Endothelial cell of umbilical vein (primary cell): ENCODE measurements at regions not wholly inside any gene's neighbourhood (a gene's known extent, or its start where the extent isn't known, plus 50 kb on each side); places are given as distances from the start of the nearest gene placed in this dataset.

Experiments used
- BruUV-seq: library from RNA; stranded (reverse); fragments of 400-500 nt; replicated peaks from 2 replicates; lab custom pipeline; 2021; lab: Mats Ljungman, UMichigan
- CTCF ChIA-PET: fragments of 300-600, 350-600 bp; sonication (Branson Sonifier 250); formaldehyde crosslinking; loops from one replicate; lab custom pipeline; 2021; ENCODE audit warnings: antibody characterized with exemption, inconsistent platforms; lab: Charles Lee
- POLR2A ChIA-PET: fragments of 300-600, 350-600 bp; sonication (Branson Sonifier 250); formaldehyde crosslinking; loops from one replicate; lab custom pipeline; 2021; ENCODE audit warnings: antibody characterized with exemption, inconsistent platforms; lab: Charles Lee
- DNase-seq: peaks from one replicate; pipeline ENCODE4 v3.0.0-alpha.2; 2011; ENCODE audit warnings: low read depth, low spot score
- FAIRE-seq: peaks from 2 replicates; lab custom pipeline; 2011; peaks lifted over from hg19 to GRCh38; lab: Jason Lieb, UNC
- H2AFZ ChIP-seq: 2 replicates; pipeline ENCODE4 v1.6.0; 2012; ENCODE audit warnings: low read depth, low read length, control low read depth, inconsistent platforms
- H3K27ac ChIP-seq: 2 replicates; pipeline ENCODE4 v1.5.1; 2011; ENCODE audit warnings: low read depth, mild to moderate bottlenecking, control low read depth, low read length, moderate library complexity; ENCODE audit not compliant: insufficient read depth
- H3K27me3 ChIP-seq, 2 experiments: 2 replicates each; pipeline versions ENCODE4 v1.6.0 to v1.6.1; 2011; ENCODE audit warnings: low read length in 2 of 2, mixed read lengths in 1 of 2; ENCODE audit not compliant: control insufficient read depth in 2 of 2, insufficient read depth in 2 of 2
- H3K36me3 ChIP-seq, 2 experiments: 2 replicates in 1 of 2; 3 replicates in 1 of 2; pipeline ENCODE4 v1.5.1; 2011; ENCODE audit warnings: low read length in 2 of 2, mild to moderate bottlenecking in 1 of 2, moderate library complexity in 1 of 2; ENCODE audit not compliant: control insufficient read depth in 2 of 2, insufficient read depth in 2 of 2; ENCODE audit errors: extremely low read depth in 1 of 2
- H3K4me1 ChIP-seq: 3 replicates; pipeline ENCODE4 v1.5.1; 2011; ENCODE audit warnings: mild to moderate bottlenecking, low read length; ENCODE audit not compliant: control insufficient read depth, insufficient read depth; ENCODE audit errors: extremely low read depth
- H3K4me2 ChIP-seq: 2 replicates; pipeline ENCODE4 v1.6.1; 2011; ENCODE audit warnings: low read length, control low read depth, mixed read lengths; ENCODE audit not compliant: insufficient read depth
- H3K4me3 ChIP-seq, 3 experiments: fragments of 200-600 bp in 1 of 3; sonication (generic), shearing (Covaris generic) in 1 of 3; replicated peaks in 1 of 3; 2 replicates each; pipeline ENCODE4 v1.5.1; 2011 to 2016; ENCODE audit warnings: control low read depth in 3 of 3, low read length in 3 of 3, mild to moderate bottlenecking in 2 of 3, inconsistent platforms in 1 of 3, low read depth in 1 of 3, moderate library complexity in 1 of 3; ENCODE audit not compliant: insufficient read depth in 1 of 3
- H3K79me2 ChIP-seq: 2 replicates; pipeline ENCODE4 v1.6.0; 2012; ENCODE audit warnings: low read length, inconsistent platforms; ENCODE audit not compliant: control insufficient read depth, insufficient read depth
- H3K9ac ChIP-seq: replicated peaks from 2 replicates; pipeline ENCODE3; 2011; ENCODE audit warnings: low read length, control low read depth; ENCODE audit not compliant: insufficient read depth; ENCODE audit errors: extremely low read depth
- H3K9me1 ChIP-seq: replicated peaks from 3 replicates; pipeline ENCODE4 v1.6.0; 2011; ENCODE audit warnings: mild to moderate bottlenecking, low read length; ENCODE audit not compliant: control insufficient read depth, insufficient read depth; ENCODE audit errors: extremely low read depth
- H3K9me3 ChIP-seq: replicated peaks from 2 replicates; pipeline ENCODE4 v1.5.1; 2012; ENCODE audit warnings: low read length, inconsistent platforms; ENCODE audit not compliant: control insufficient read depth, insufficient read depth
- H4K20me1 ChIP-seq: replicated peaks from 2 replicates; pipeline ENCODE3; 2011; ENCODE audit warnings: mild to moderate bottlenecking, low read length; ENCODE audit not compliant: control insufficient read depth, insufficient read depth; ENCODE audit errors: extremely low read depth
- EZH2 ChIP-seq: IDR thresholded peaks from 2 replicates; pipeline ENCODE4 v1.6.1; 2012; ENCODE audit warnings: borderline replicate concordance, low read depth, mild to moderate bottlenecking, moderate library complexity, low read length, inconsistent platforms; ENCODE audit not compliant: severe bottlenecking
- FOS ChIP-seq: IDR thresholded peaks from 2 replicates; pipeline ENCODE4 v1.6.1; 2011; ENCODE audit warnings: mild to moderate bottlenecking, low read length, moderate library complexity, borderline replicate concordance; ENCODE audit not compliant: insufficient read depth
- GATA2 ChIP-seq: IDR thresholded peaks from 2 replicates; pipeline ENCODE4 v1.7.0; 2011; ENCODE audit warnings: low read depth, mild to moderate bottlenecking, moderate library complexity, mixed read lengths, low read length; ENCODE audit not compliant: insufficient read length, insufficient read depth
- JUN ChIP-seq: IDR thresholded peaks from 2 replicates; pipeline ENCODE4 v1.6.1; 2011; ENCODE audit warnings: borderline replicate concordance, low read depth; ENCODE audit not compliant: insufficient read length, insufficient read depth
- MYC ChIP-seq: IDR thresholded peaks from one replicate; pipeline ENCODE4 v1.6.1; 2011; ENCODE audit warnings: mild to moderate bottlenecking, low read depth, low read length
- POLR2A ChIP-seq: IDR thresholded peaks from 2 replicates; pipeline ENCODE4 v1.6.1; 2012; ENCODE audit warnings: low read depth, mild to moderate bottlenecking, control low read depth, low read length
- POLR2AphosphoS5 ChIP-seq: IDR thresholded peaks from 2 replicates; pipeline ENCODE4 v1.6.1; 2012; ENCODE audit warnings: low read depth, mild to moderate bottlenecking, control low read depth, low read length, moderate library complexity; ENCODE audit not compliant: insufficient read depth
- dilution Hi-C: fragments of 300-500 bp; cut with MboI; formaldehyde crosslinking; loops from one replicate; pipeline ENCODE4 v1.15.0; 2019; ENCODE audit warnings: low sequenced_read_pairs; ENCODE audit not compliant: extremely low pct_ligation_motif_present
- intact Hi-C: fragments of 100-400 bp; cut with micrococcal nuclease; formaldehyde crosslinking; loops from one replicate; pipeline ENCODE4 v1.10.0; 2022
- TF ChIP-seq, protein P1 (sequence below): IDR thresholded peaks from 2 replicates; pipeline ENCODE4 v1.6.1; 2011; ENCODE audit not compliant: insufficient read depth, insufficient read length
- TF ChIP-seq, protein P2 (sequence below), 2 donors: IDR thresholded peaks; 1 replicate in 1 of 2; 2 replicates in 1 of 2; pipeline ENCODE4 v1.5.1; 2011; ENCODE audit warnings: low read length in 2 of 2, mild to moderate bottlenecking in 2 of 2, moderate library complexity in 2 of 2, control low read depth in 1 of 2, inconsistent platforms in 1 of 2, low read depth in 1 of 2; ENCODE audit not compliant: insufficient read depth in 1 of 2; ENCODE audit errors: extremely low read depth in 1 of 2

DNA sequence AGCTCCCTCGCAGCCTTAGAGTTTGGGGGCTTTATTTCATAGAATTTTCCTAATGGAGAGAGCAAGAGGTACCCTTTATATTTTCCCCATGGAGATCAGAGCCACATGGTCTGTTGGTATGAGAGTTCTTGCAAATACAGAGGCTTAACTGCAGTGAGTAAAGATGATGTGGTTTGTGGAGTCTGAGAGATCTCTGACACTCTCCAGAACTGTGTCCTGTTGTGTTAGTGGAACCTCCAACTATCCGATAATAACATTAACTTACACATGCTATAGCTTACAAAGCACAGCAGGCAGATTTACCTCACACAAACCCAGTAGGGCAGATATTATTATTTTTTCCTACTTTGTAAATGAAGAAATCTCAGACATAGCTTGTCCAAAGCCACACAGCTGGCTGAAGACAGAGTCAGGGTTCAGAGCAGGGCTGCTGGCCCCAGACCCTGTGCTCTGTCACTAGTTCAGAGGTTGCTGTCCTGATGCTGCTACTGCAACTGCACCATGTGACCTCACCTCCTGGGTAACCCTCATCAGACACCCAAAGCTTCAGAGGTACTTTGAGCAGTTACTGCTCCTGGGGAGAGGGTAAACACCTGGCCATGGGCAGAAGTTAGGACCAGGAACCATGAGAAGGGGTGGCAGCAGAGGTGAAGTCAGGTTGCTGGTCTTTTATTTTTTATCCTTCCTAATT lies 384.8 kb upstream of the PROX1 start:
- Histone ChIP-seq H3K27me3 (no peaks in the 10 kb centered on the region), H3K4me1 (no peaks in the 10 kb centered on the region), H3K9ac (no peak overlapping the region), H4K20me1 (no peaks in the 10 kb centered on the region), H3K9me3 (no peaks in the 10 kb centered on the region), H3K4me2 (no peak overlapping the region), H3K4me3 (no peak overlapping the region), H3K79me2 (no peaks in the 10 kb centered on the region), H3K27ac (no peak overlapping the region), H3K36me3 (no peaks in the 10 kb centered on the region), H2AFZ (no peak overlapping the region), H3K9me1 (no peaks in the 10 kb centered on the region)
- TF ChIP-seq EZH2, result no peak
- TF ChIP-seq MYC, result no peak
- TF ChIP-seq POLR2AphosphoS5, result no peak
- TF ChIP-seq FOS, result no peak
- TF ChIP-seq, protein P1, sequence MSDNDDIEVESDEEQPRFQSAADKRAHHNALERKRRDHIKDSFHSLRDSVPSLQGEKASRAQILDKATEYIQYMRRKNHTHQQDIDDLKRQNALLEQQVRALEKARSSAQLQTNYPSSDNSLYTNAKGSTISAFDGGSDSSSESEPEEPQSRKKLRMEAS, result no peak
- TF ChIP-seq JUN, result no peak
- TF ChIP-seq, protein P2, sequence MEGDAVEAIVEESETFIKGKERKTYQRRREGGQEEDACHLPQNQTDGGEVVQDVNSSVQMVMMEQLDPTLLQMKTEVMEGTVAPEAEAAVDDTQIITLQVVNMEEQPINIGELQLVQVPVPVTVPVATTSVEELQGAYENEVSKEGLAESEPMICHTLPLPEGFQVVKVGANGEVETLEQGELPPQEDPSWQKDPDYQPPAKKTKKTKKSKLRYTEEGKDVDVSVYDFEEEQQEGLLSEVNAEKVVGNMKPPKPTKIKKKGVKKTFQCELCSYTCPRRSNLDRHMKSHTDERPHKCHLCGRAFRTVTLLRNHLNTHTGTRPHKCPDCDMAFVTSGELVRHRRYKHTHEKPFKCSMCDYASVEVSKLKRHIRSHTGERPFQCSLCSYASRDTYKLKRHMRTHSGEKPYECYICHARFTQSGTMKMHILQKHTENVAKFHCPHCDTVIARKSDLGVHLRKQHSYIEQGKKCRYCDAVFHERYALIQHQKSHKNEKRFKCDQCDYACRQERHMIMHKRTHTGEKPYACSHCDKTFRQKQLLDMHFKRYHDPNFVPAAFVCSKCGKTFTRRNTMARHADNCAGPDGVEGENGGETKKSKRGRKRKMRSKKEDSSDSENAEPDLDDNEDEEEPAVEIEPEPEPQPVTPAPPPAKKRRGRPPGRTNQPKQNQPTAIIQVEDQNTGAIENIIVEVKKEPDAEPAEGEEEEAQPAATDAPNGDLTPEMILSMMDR (IDR thresholded peaks at IDR 0.05; ENCODE audit: extremely low read depth in 1 of 2, insufficient read depth in 1 of 2, low read depth in 1 of 2, low read length in 2 of 2), result no peak
- TF ChIP-seq POLR2A, result no peak
- TF ChIP-seq GATA2, result no peak
- DNase-seq, result no peak
- CTCF ChIA-PET, result no interaction called here
- BruUV-seq, result no TSS peak
- POLR2A ChIA-PET, result no interaction called here
- intact Hi-C loops, result no loop called here
- no peak for FAIRE-seq
- dilution Hi-C loops, result no loop called here
